Progenitor cell of endocrine pancreas (in vitro differentiated cells): ENCODE measurements at regions not wholly inside any gene's neighbourhood (a gene's known extent, or its start where the extent isn't known, plus 50 kb on each side); places are given as distances from the start of the nearest gene placed in this dataset.

Experiments
- DNase-seq: peaks from one replicate; pipeline ENCODE4 v3.0.0; 2021; ENCODE audit warnings: low spot score; ENCODE audit not compliant: unreplicated experiment
- H3K27ac Mint-ChIP-seq: 2 replicates; pipeline ENCODE4 v1.8.0; 2021; ENCODE audit warnings: mild to moderate bottlenecking, moderate library complexity, mixed read lengths
- H3K27me3 Mint-ChIP-seq: 2 replicates; pipeline ENCODE4 v1.8.0; 2021; ENCODE audit warnings: mixed read lengths
- H3K36me3 Mint-ChIP-seq: 2 replicates; pipeline ENCODE4 v1.8.0; 2022; ENCODE audit warnings: mixed read lengths; ENCODE audit not compliant: insufficient read depth
- H3K4me1 Mint-ChIP-seq: 2 replicates; pipeline ENCODE4 v1.8.0; 2021; ENCODE audit warnings: low read depth, mixed read lengths
- H3K4me3 Mint-ChIP-seq: 2 replicates; pipeline ENCODE4 v1.8.0; 2021; ENCODE audit warnings: low read depth, mild to moderate bottlenecking, moderate library complexity, mixed read lengths
- H3K9me3 Mint-ChIP-seq: 2 replicates; pipeline ENCODE4 v1.8.0; 2021; ENCODE audit warnings: low read depth, mixed read lengths
- TF ChIP-seq, protein P1 (sequence below): fragments of 200-600 bp; sonication (generic); IDR thresholded peaks from one replicate; pipeline ENCODE4 v1.5.0; 2021; ENCODE audit warnings: antibody characterized with exemption, mild to moderate bottlenecking; ENCODE audit not compliant: unreplicated experiment

DNA sequence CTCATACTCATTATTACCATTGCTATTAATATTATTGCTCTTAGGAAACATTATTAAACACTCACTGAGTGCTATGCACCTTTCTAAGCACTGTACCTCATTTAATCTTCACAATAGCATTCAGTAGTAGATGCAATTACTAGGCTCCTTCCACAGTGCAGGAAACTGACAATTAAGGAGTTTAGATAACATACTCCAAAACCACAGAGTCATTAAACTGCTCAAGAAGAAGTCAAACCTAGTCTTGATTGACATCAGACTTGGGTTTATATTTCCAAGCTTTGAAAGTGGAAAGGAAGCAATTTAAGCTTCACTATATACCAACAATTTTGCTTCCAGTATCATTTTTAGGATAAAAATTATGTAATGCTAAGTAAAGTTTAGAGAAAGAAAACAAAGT lies 490.1 kb upstream of the ARRDC4 start:
- peaks cover 6% of the 10 kb centered on the region for H3K27me3 Mint-ChIP-seq
- DNase-seq, result no peak
- no peaks in the 10 kb centered on the region for H3K36me3 Mint-ChIP-seq
- peaks cover 9% of the 10 kb centered on the region for H3K9me3 Mint-ChIP-seq
- no peak overlapping the region for H3K4me3 Mint-ChIP-seq
- no peaks in the 10 kb centered on the region for H3K4me1 Mint-ChIP-seq
- TF ChIP-seq, protein P1, sequence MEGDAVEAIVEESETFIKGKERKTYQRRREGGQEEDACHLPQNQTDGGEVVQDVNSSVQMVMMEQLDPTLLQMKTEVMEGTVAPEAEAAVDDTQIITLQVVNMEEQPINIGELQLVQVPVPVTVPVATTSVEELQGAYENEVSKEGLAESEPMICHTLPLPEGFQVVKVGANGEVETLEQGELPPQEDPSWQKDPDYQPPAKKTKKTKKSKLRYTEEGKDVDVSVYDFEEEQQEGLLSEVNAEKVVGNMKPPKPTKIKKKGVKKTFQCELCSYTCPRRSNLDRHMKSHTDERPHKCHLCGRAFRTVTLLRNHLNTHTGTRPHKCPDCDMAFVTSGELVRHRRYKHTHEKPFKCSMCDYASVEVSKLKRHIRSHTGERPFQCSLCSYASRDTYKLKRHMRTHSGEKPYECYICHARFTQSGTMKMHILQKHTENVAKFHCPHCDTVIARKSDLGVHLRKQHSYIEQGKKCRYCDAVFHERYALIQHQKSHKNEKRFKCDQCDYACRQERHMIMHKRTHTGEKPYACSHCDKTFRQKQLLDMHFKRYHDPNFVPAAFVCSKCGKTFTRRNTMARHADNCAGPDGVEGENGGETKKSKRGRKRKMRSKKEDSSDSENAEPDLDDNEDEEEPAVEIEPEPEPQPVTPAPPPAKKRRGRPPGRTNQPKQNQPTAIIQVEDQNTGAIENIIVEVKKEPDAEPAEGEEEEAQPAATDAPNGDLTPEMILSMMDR, result no peak
- no peak overlapping the region for H3K27ac Mint-ChIP-seq

DNA sequence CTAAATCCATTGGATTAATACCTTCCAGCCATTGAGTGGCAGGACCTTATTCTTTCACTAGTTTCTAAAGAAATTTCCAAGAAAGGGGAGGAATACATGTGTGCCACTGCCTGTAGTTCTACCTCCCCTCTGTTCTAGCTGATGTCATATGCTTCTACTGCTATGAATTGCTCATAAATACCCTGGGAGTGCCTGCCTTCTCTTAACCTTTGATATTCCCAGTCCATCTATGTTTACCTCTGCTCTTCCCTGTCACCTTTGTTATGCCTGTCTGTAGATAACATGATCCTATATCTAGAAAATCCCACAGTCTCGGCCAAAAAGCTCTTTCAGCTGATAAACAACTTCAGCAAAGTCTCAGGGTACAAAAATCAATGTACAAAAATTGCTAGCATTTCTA lies 486.9 kb upstream of the ARRDC4 start:
- TF ChIP-seq, protein P1, result no peak
- Mint-ChIP-seq H3K4me3 (no peak overlapping the region), H3K27me3 (peaks cover 2% of the 10 kb centered on the region)

DNA sequence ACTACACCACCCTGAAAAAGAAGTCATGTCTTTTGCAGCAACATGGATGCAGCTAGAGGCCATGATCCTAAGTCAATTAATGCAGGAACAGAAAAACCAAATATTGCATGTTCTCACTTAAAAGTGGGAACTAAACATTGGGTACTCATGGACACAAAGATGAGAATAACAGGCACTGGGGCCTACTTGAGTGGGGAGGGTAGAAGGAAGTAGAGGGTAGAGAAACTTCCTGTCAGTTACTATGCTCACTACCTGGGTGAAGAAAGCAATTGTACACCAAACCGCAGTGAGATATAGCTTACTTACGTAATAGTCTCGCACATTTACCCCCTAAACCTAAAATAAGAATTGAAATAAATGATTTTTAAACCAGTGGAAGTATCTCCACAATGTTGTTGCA lies 480.5 kb upstream of the ARRDC4 start:
- Mint-ChIP-seq H3K27me3 (no peaks in the 10 kb centered on the region), H3K9me3 (peaks cover 10% of the 10 kb centered on the region), H3K27ac (no peak overlapping the region), H3K4me3 (no peak overlapping the region), H3K36me3 (peaks cover 6% of the 10 kb centered on the region), H3K4me1 (peaks cover 7% of the 10 kb centered on the region)
- TF ChIP-seq, protein P1, result no peak
- DNase-seq, result no peak

More for the DNA sequence above, 486.9 kb upstream of the ARRDC4 start:
- H3K36me3 Mint-ChIP-seq, result no peaks in the 10 kb centered on the region
- DNase-seq, result no peak
- no peak overlapping the region for H3K27ac Mint-ChIP-seq
- no peaks in the 10 kb centered on the region for H3K4me1 Mint-ChIP-seq
- peaks cover 9% of the 10 kb centered on the region for H3K9me3 Mint-ChIP-seq

DNA sequence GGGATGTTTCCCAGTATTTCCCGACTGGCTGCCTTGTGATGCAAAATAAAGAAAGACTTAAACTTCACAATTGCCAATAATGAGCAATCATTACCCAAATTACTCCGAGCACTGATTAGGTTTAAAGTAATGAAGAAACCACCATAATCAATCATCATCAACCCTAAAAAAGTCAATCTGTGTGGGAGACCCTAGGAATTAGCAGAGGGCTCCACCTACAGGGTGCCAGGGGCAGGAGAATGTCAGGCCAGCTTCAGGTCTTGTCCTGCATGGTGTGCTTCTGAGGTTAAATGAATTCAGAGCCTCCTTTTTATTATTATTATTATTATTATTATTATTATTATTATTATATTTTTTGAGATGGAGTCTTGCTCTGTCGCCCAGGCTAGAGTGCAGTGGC lies 478.0 kb upstream of the ARRDC4 start:
- peaks cover 6% of the 10 kb centered on the region for H3K36me3 Mint-ChIP-seq
- H3K9me3 Mint-ChIP-seq, result peaks cover 17% of the 10 kb centered on the region
- no peaks in the 10 kb centered on the region for H3K27me3 Mint-ChIP-seq
- H3K27ac Mint-ChIP-seq, result peak overlapping the region; percentile 41
- H3K4me3 Mint-ChIP-seq, result no peak overlapping the region
- no peak for DNase-seq
- TF ChIP-seq, protein P1, result peak; percentile 64
- H3K4me1 Mint-ChIP-seq, result peaks cover 7% of the 10 kb centered on the region

DNA sequence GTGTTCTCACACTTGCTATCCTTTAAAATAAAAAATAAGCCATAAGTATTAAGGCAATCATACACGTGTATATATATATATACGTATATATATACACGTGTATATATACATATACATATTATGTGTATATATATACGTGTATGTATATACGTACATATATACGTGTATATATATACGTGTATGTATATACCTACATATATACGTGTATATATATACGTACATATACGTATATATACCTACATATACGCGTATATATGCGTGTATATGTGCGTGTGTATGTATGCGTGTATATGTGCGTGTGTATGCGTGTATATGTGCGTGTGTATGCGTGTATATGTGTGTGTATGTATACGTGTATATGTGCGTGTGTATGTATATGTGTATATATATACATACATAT lies 477.3 kb upstream of the ARRDC4 start:
- Mint-ChIP-seq H3K27ac (no peak overlapping the region), H3K4me3 (no peak overlapping the region), H3K27me3 (no peaks in the 10 kb centered on the region), H3K36me3 (peaks cover 6% of the 10 kb centered on the region), H3K9me3 (peaks cover 17% of the 10 kb centered on the region), H3K4me1 (peaks cover 7% of the 10 kb centered on the region)
- TF ChIP-seq, protein P1, result no peak
- no peak for DNase-seq
